ENCODE measurements at regions not wholly inside any gene's neighbourhood (a gene's known extent, or its start where the extent isn't known, plus 50 kb on each side); places are given as distances from the start of the nearest gene placed in this dataset.
"Not testable (repeated sequence)": the region's sequence is repeated elsewhere in the genome, so short reads cannot be mapped to it uniquely, and the experiment has no call there.

DNA sequence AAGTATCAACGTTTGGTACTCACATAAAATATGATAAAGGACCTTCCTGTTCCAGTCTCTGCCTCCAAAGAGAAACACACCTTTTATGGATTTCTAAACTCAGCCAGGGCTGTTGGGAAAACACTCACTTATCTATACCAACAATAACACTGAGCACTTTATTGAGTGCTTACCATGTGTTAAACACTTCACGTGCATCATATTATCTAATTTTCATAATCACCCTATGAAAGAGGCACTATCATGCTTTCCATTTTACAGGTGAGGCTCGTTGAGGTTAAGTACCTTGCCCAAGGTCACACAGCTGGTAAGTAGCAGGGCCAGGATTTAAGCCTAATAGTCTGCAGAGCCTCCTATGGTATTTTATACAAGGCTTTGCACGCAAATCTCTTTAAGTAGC is 251.5 kb upstream of the SOX9 start:
- no peaks in the 10 kb centered on the region for H3K27me3 ChIP-seq (ENCODE audit: control insufficient read depth, insufficient read depth, low read length)
- H3K4me1 ChIP-seq (ENCODE audit: control insufficient read depth, insufficient read depth, low read length), result no peaks in the 10 kb centered on the region
- no CpG with 5 or more reads among the region's 4 CpGs for WGBS (ENCODE audit: insufficient coverage, insufficient read length)
- H3K27ac ChIP-seq (ENCODE audit: low read length), result no peak overlapping the region
- no peaks in the 10 kb centered on the region for H3K36me3 ChIP-seq (ENCODE audit: control insufficient read depth, insufficient read depth, low read length)
- DNase-seq (ENCODE audit: low read depth, low spot score), result no peak
- H3K9me3 ChIP-seq (ENCODE audit: control insufficient read depth, insufficient read depth, low read length), result no peaks in the 10 kb centered on the region
- H3K4me3 ChIP-seq (ENCODE audit: low read length), result no peak overlapping the region

- DNase-seq (ENCODE audit: low read depth, low spot score), result no peak
- H3K36me3 ChIP-seq (ENCODE audit: control insufficient read depth, insufficient read depth, low read length), result no peaks in the 10 kb centered on the region
- H3K27ac ChIP-seq (ENCODE audit: low read length), result no peak overlapping the region
- H3K9me3 ChIP-seq (ENCODE audit: control insufficient read depth, insufficient read depth, low read length), result no peaks in the 10 kb centered on the region
- H3K4me3 ChIP-seq (ENCODE audit: low read length), result no peak overlapping the region
- H3K4me1 ChIP-seq (ENCODE audit: control insufficient read depth, insufficient read depth, low read length), result no peaks in the 10 kb centered on the region
- H3K27me3 ChIP-seq (ENCODE audit: control insufficient read depth, insufficient read depth, low read length), result no peaks in the 10 kb centered on the region
- WGBS (ENCODE audit: insufficient coverage, insufficient read length), result no CpG with 5 or more reads among the region's 6 CpGs
Measured at GRCh38 chr17:71869841-71870545, 250.8 kb upstream of the SOX9 start.

DNA sequence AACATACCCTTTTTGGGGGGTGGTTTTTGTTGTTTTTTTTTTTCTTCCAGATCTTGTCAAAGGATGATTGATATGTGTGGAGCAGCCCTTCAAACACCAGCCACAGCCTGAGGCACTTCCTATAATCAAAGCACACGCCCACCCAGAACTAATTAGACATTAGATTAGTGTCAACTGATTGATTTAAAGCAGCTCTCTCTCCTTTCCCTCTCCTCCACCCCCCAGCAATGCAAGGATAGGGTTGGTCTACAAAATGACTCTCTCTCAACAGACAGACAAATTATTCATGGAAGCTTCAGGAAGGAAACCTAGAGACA is 250.3 kb upstream of the SOX9 start:
- Histone ChIP-seq H3K4me3 (ENCODE audit: low read length) (no peak overlapping the region), H3K27me3 (ENCODE audit: control insufficient read depth, insufficient read depth, low read length) (no peaks in the 10 kb centered on the region), H3K9me3 (ENCODE audit: control insufficient read depth, insufficient read depth, low read length) (no peaks in the 10 kb centered on the region), H3K36me3 (ENCODE audit: control insufficient read depth, insufficient read depth, low read length) (no peaks in the 10 kb centered on the region), H3K27ac (ENCODE audit: low read length) (no peak overlapping the region), H3K4me1 (ENCODE audit: control insufficient read depth, insufficient read depth, low read length) (no peaks in the 10 kb centered on the region)
- no peak for DNase-seq (ENCODE audit: low read depth, low spot score)
- WGBS (ENCODE audit: insufficient coverage, insufficient read length), result no CpG with 5 or more reads among the region's 1 CpG

GRCh38 chr17:71872843-71873485 is 247.9 kb upstream of the SOX9 start:
- Histone ChIP-seq H3K27ac (ENCODE audit: low read length) (no peak overlapping the region), H3K4me1 (ENCODE audit: control insufficient read depth, insufficient read depth, low read length) (no peaks in the 10 kb centered on the region), H3K27me3 (ENCODE audit: control insufficient read depth, insufficient read depth, low read length) (no peaks in the 10 kb centered on the region), H3K36me3 (ENCODE audit: control insufficient read depth, insufficient read depth, low read length) (no peaks in the 10 kb centered on the region), H3K9me3 (ENCODE audit: control insufficient read depth, insufficient read depth, low read length) (no peaks in the 10 kb centered on the region), H3K4me3 (ENCODE audit: low read length) (no peak overlapping the region)
- WGBS (ENCODE audit: insufficient coverage, insufficient read length), result no CpG with 5 or more reads among the region's 6 CpGs
- no peak for DNase-seq (ENCODE audit: low read depth, low spot score)

GRCh38 chr17:71874773-71875172 is 246.0 kb upstream of the SOX9 start:
- not testable (repeated sequence) for DNase-seq (ENCODE audit: low read depth, low spot score); H3K9me3 ChIP-seq (ENCODE audit: control insufficient read depth, insufficient read depth, low read length); H3K27ac ChIP-seq (ENCODE audit: low read length); H3K4me1 ChIP-seq (ENCODE audit: control insufficient read depth, insufficient read depth, low read length); H3K4me3 ChIP-seq (ENCODE audit: low read length); H3K36me3 ChIP-seq (ENCODE audit: control insufficient read depth, insufficient read depth, low read length); H3K27me3 ChIP-seq (ENCODE audit: control insufficient read depth, insufficient read depth, low read length)
- WGBS (ENCODE audit: insufficient coverage, insufficient read length), result no CpG with 5 or more reads among the region's 2 CpGs

- Histone ChIP-seq H3K9me3 (ENCODE audit: control insufficient read depth, insufficient read depth, low read length) (no peaks in the 10 kb centered on the region), H3K4me1 (ENCODE audit: control insufficient read depth, insufficient read depth, low read length) (no peaks in the 10 kb centered on the region; the same call in 1 of the 2 replicates), H3K27me3 (ENCODE audit: control insufficient read depth, insufficient read depth, low read length) (no peaks in the 10 kb centered on the region), H3K4me3 (ENCODE audit: low read length) (no peak overlapping the region), H3K36me3 (ENCODE audit: control insufficient read depth, insufficient read depth, low read length) (no peaks in the 10 kb centered on the region), H3K27ac (ENCODE audit: low read length) (no peak overlapping the region)
- WGBS (ENCODE audit: insufficient coverage, insufficient read length), result no CpG with 5 or more reads among the region's 1 CpG
- DNase-seq (ENCODE audit: low read depth, low spot score), result no peak
Measured at GRCh38 chr17:71878271-71878670, 242.5 kb upstream of the SOX9 start.

- WGBS (ENCODE audit: insufficient coverage, insufficient read length), result no CpG with 5 or more reads among the region's 4 CpGs
- no peak overlapping the region for H3K27ac ChIP-seq (ENCODE audit: low read length)
- no peaks in the 10 kb centered on the region for H3K36me3 ChIP-seq (ENCODE audit: control insufficient read depth, insufficient read depth, low read length)
- H3K9me3 ChIP-seq (ENCODE audit: control insufficient read depth, insufficient read depth, low read length), result no peaks in the 10 kb centered on the region
- no peaks in the 10 kb centered on the region for H3K27me3 ChIP-seq (ENCODE audit: control insufficient read depth, insufficient read depth, low read length)
- no peak for DNase-seq (ENCODE audit: low read depth, low spot score)
- no peaks in the 10 kb centered on the region; the same call in 1 of the 2 replicates for H3K4me1 ChIP-seq (ENCODE audit: control insufficient read depth, insufficient read depth, low read length)
- no peak overlapping the region for H3K4me3 ChIP-seq (ENCODE audit: low read length)
Measured at GRCh38 chr17:71878998-71879397, 241.8 kb upstream of the SOX9 start.

DNA sequence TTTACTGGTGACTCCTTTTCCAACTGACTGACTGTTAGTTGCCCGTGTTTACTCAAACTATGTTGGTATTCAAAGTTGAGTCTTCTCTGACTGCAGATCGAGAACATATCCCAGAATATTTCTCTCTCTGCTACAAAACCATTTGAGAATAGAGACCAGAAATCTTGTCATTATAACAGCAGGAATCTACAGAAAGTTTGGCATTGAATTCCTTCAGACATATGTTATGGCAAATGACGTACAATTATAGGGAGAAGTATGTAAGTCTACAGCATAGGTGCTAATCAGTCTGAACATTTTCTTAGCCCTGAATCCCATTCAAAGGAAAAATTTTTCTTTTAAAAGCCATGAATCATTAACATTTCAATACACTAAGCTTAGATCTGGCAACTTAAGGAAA is 239.8 kb upstream of the SOX9 start:
- Histone ChIP-seq H3K9me3 (ENCODE audit: control insufficient read depth, insufficient read depth, low read length) (no peaks in the 10 kb centered on the region), H3K4me3 (ENCODE audit: low read length) (no peak overlapping the region), H3K36me3 (ENCODE audit: control insufficient read depth, insufficient read depth, low read length) (no peaks in the 10 kb centered on the region), H3K27ac (ENCODE audit: low read length) (no peak overlapping the region), H3K27me3 (ENCODE audit: control insufficient read depth, insufficient read depth, low read length) (no peaks in the 10 kb centered on the region), H3K4me1 (ENCODE audit: control insufficient read depth, insufficient read depth, low read length) (no peaks in the 10 kb centered on the region; the same call in 1 of the 2 replicates)
- WGBS (ENCODE audit: insufficient coverage, insufficient read length), result no CpG with 5 or more reads among the region's 3 CpGs
- no peak for DNase-seq (ENCODE audit: low read depth, low spot score)

- DNase-seq (ENCODE audit: low read depth, low spot score), result no peak
- no peaks in the 10 kb centered on the region for H3K27me3 ChIP-seq (ENCODE audit: control insufficient read depth, insufficient read depth, low read length)
- no CpG with 5 or more reads among the region's 2 CpGs for WGBS (ENCODE audit: insufficient coverage, insufficient read length)
- no peaks in the 10 kb centered on the region for H3K36me3 ChIP-seq (ENCODE audit: control insufficient read depth, insufficient read depth, low read length)
- no peak overlapping the region for H3K4me3 ChIP-seq (ENCODE audit: low read length)
- no peaks in the 10 kb centered on the region for H3K9me3 ChIP-seq (ENCODE audit: control insufficient read depth, insufficient read depth, low read length)
- H3K4me1 ChIP-seq (ENCODE audit: control insufficient read depth, insufficient read depth, low read length), result no peaks in the 10 kb centered on the region; the same call in 1 of the 2 replicates
- no peak overlapping the region for H3K27ac ChIP-seq (ENCODE audit: low read length)
Measured at GRCh38 chr17:71881581-71881980, 239.2 kb upstream of the SOX9 start.

GRCh38 chr17:71883258-71883657 is 237.6 kb upstream of the SOX9 start:
- H3K4me1 ChIP-seq (ENCODE audit: control insufficient read depth, insufficient read depth, low read length), result no peaks in the 10 kb centered on the region; the same call in 1 of the 2 replicates
- H3K36me3 ChIP-seq (ENCODE audit: control insufficient read depth, insufficient read depth, low read length), result no peaks in the 10 kb centered on the region
- no peak overlapping the region for H3K4me3 ChIP-seq (ENCODE audit: low read length)
- WGBS (ENCODE audit: insufficient coverage, insufficient read length), result no CpG with 5 or more reads among the region's 2 CpGs
- H3K27me3 ChIP-seq (ENCODE audit: control insufficient read depth, insufficient read depth, low read length), result no peaks in the 10 kb centered on the region
- H3K27ac ChIP-seq (ENCODE audit: low read length), result no peak overlapping the region
- DNase-seq (ENCODE audit: low read depth, low spot score), result no peak
- H3K9me3 ChIP-seq (ENCODE audit: control insufficient read depth, insufficient read depth, low read length), result no peaks in the 10 kb centered on the region

- no peak for DNase-seq (ENCODE audit: low read depth, low spot score)
- no peaks in the 10 kb centered on the region; the same call in 1 of the 2 replicates for H3K4me1 ChIP-seq (ENCODE audit: control insufficient read depth, insufficient read depth, low read length)
- no peaks in the 10 kb centered on the region for H3K36me3 ChIP-seq (ENCODE audit: control insufficient read depth, insufficient read depth, low read length)
- H3K4me3 ChIP-seq (ENCODE audit: low read length), result no peak overlapping the region
- H3K27me3 ChIP-seq (ENCODE audit: control insufficient read depth, insufficient read depth, low read length), result no peaks in the 10 kb centered on the region
- H3K27ac ChIP-seq (ENCODE audit: low read length), result no peak overlapping the region
- WGBS (ENCODE audit: insufficient coverage, insufficient read length), result no CpG with 5 or more reads among the region's 3 CpGs
- no peaks in the 10 kb centered on the region for H3K9me3 ChIP-seq (ENCODE audit: control insufficient read depth, insufficient read depth, low read length)
Measured at GRCh38 chr17:71883845-71884244, 237.0 kb upstream of the SOX9 start.

All from iPS DF 6.9 (cell line).